HG03575 (cell line): ENCODE measurements at regions not wholly inside any gene's neighbourhood (a gene's known extent, or its start where the extent isn't known, plus 50 kb on each side); places are given as distances from the start of the nearest gene placed in this dataset.

Experiments used
- ATAC-seq: cut with Tn5 transposase; IDR thresholded peaks from one replicate; pipeline ENCODE4 v1.9.1; 2021; ENCODE audit not compliant: unreplicated experiment, insufficient number of reproducible peaks, low FRiP score; ENCODE audit errors: extremely low read depth

DNA sequence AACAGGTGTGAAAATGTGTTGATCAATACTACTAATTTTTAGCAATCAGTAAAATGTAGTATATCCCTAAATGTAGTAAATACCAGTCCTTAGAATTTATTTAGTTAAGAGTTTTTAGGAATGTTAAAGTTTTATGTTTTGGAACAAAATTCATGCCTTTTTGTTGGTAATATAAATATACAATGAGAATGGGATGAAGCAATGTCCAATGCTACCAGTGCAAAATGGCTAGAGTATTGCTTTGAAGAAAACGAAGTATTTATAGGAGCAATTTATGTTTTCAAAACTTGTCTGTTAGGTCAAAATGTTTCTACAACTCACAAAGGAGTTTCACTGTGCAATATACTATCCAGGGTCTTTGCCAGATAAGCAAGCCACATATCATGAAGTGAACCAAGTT lies 851.5 kb downstream of the PCDH18 start:
- ATAC-seq, result no peak

DNA sequence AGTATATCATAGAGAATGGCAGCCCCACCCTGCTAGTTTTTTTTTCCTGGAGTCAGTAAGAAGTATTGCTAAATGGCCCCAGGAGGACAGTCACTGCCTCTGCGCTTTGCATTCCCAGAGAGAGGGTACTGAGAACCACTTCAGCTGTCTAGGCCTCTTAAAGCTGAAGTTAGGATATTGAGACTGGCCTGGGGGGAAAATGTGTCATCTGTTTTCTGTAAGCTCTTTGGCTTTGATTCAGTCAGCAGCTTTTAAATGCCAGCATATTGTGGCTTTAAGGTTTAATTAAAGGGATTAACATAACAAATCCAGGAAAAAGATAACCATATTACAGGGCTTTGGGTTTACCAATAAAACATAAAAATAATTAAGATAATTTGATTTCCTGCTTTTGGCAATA lies 852.0 kb downstream of the PCDH18 start:
- no peak for ATAC-seq

DNA sequence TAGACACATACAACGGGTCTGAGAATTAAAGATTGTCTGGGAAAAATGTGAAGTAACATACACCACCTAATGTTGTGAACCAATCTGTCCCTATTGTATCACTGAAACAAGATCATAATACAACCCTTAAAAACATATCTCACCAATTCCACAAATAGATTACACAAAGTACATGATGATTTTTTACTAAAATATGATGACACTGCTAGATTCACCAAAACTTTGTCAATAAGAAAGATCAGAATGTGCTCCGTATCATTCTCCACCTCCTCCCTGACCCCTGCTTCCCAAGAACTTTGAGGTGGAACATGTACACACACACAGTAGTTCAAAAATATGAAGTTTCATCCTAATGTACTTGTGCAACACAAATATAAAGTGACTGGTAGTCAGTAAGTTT lies 862.0 kb downstream of the PCDH18 start:
- ATAC-seq, result no peak

DNA sequence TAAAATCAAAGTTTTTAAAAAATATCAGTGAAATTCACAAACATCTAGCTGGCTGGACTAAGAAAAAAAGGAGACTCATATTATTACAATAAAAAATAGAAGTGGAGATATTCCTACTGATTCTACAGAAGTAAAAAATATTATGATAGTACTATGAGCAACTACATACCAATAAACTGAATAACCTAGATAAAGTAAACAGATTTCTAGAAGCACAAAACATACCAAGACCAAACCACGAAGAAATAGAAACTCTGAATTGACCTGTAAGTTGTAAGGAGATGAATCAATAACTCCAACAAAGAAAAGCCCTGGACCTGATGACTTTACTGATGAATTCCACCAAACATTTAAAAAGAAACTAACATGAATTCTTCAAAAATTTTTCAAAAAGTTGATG lies 867.3 kb downstream of the PCDH18 start:
- no peak for ATAC-seq

GRCh38 chr4:136662539-136662938 lies 869.8 kb downstream of the PCDH18 start:
- ATAC-seq, result no peak

- ATAC-seq, result no peak
These were observed 878.5 kb downstream of the PCDH18 start for GRCh38 chr4:136653640-136654406.

GRCh38 chr4:136651932-136652331 lies 880.4 kb downstream of the PCDH18 start:
- no peak for ATAC-seq

GRCh38 chr4:136651278-136651667 lies 881.0 kb downstream of the PCDH18 start:
- ATAC-seq, result no peak

GRCh38 chr4:136650541-136651277 lies 881.6 kb downstream of the PCDH18 start:
- ATAC-seq, result no peak

- no peak for ATAC-seq
These were observed 888.0 kb downstream of the PCDH18 start for GRCh38 chr4:136644279-136644678.

DNA sequence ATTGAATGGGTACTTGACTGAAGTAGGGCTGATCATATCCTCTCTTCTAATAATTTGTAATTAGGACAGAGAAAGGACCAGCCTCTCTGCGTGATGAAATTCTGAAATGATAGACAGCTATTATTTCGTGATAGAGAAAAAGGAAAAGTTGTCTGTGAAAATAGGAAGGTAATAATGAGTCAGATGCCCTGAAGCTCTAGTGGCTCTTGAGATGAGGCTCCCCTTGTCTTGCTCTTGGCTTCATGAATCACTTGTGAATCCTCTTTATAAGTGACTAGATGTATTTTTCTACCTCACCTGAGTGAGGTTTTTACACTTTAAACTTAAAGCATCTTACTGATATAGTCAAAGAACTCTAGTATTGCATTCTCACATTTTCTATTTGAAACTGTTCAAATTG lies 888.9 kb downstream of the PCDH18 start:
- ATAC-seq, result no peak

- no peak for ATAC-seq
These were observed 895.1 kb downstream of the PCDH18 start for GRCh38 chr4:136637071-136637777.

GRCh38 chr4:136636155-136636554 lies 896.1 kb downstream of the PCDH18 start:
- no peak for ATAC-seq

GRCh38 chr4:136634121-136634520 lies 898.2 kb downstream of the PCDH18 start:
- ATAC-seq, result no peak

DNA sequence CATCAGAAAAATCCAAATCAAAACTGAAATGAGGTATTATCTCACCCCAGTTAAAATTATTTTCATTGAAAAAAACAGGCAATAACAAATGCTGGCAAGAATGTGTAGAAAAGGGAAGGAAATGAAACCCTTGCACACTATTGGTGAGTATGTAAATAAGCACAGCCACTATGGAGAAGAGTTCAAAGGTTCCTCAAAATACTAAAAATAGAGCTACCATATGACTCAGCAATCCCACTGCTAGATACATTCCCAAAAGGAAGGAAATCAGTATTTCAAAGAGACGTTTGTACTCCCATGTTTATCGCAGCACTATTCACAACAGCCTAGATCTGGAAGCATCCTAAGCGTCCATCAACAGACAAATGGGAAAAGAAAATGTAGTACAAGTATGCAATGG lies 932.4 kb downstream of the PCDH18 start:
- ATAC-seq, result no peak

DNA sequence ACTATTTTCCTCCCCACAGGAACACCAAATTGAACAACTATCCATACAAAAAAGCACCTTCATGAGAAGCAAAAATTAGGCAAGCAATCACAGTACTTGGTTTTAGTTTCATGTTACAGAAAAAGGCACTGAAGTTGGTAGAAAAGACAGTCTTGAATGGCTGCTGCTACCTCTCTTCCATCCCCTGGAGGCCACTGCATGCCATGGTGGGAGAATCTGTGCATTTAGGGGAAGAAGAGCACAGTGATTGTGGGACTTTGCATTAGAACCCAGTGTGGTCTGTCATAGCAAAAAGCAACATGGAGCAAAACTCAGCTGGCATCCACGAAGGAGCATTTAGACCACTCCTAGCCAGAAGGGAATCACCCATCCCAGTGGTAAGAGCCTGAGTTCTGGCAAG lies 941.9 kb downstream of the PCDH18 start:
- no peak for ATAC-seq

- no peak for ATAC-seq
These were observed 948.7 kb downstream of the PCDH18 start for GRCh38 chr4:136583567-136583966.

DNA sequence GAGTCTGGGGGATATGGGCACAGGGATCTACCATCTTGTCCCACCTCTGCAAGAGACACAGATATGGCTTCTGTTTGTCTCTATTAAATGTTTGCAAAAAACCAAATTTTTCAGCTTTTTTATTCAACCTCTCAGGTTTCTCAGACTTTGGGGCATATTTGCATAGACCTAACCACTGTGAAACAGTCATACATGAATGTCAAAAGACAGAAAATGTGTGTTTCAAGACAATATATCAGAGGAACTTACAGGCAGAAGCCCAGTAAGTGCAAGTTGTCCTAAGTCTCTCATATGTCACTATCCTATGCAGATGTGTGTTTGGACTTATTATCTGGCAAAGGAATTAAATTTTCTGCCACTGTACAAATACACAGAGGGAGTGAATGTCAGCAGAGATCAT lies 951.2 kb downstream of the PCDH18 start:
- no peak for ATAC-seq

GRCh38 chr4:136575146-136575545 lies 957.1 kb downstream of the PCDH18 start:
- no peak for ATAC-seq

- ATAC-seq, result no peak
These were observed 958.8 kb downstream of the PCDH18 start for GRCh38 chr4:136573460-136573859.
